ENCODE measurements at regions not wholly inside any gene's neighbourhood (a gene's known extent, or its start where the extent isn't known, plus 50 kb on each side); places are given as distances from the start of the nearest gene placed in this dataset.
"Not testable (repeated sequence)": the region's sequence is repeated elsewhere in the genome, so short reads cannot be mapped to it uniquely, and the experiment has no call there.

GRCh38 chr7:4606797-4607196 lies 75.3 kb upstream of the FOXK1 start:
- H3K9me3 ChIP-seq (ENCODE audit: low read depth), result no peaks in the 10 kb centered on the region
- no peaks in the 10 kb centered on the region for H3K4me1 ChIP-seq (ENCODE audit: insufficient read depth)
- no peak overlapping the region for H2AFZ ChIP-seq
- no peaks in the 10 kb centered on the region for H3K9me2 ChIP-seq (replicated peaks; ENCODE audit: insufficient read depth)
- no peak overlapping the region for H3K4me3 ChIP-seq
- H3K4me2 ChIP-seq, result no peak overlapping the region
- TF ChIP-seq CTCF (IDR thresholded peaks at IDR 0.05; ENCODE audit: poor library complexity) (no peak), EZH2phosphoT487 (IDR thresholded peaks at IDR 0.05; ENCODE audit: low read depth, severe bottlenecking, unreplicated experiment) (no peak), EZH2 (IDR thresholded peaks at IDR 0.05; ENCODE audit: borderline replicate concordance) (no peak)
- no peaks in the 10 kb centered on the region for H3K79me2 ChIP-seq
- WGBS (ENCODE audit: low lambda C conversion rate, missing lambda C conversion rate), result 87% methylated on average over 10 of the region's 10 CpGs
- DNase-seq (ENCODE audit: low spot score), result no peak
- H3K36me3 ChIP-seq (replicated peaks; ENCODE audit: insufficient read depth, low read depth), result no peaks in the 10 kb centered on the region
- no peaks in the 10 kb centered on the region for H4K20me1 ChIP-seq (ENCODE audit: insufficient read depth, poor library complexity, severe bottlenecking)
- H3K27me3 ChIP-seq, result no peaks in the 10 kb centered on the region
- no peak overlapping the region for H3K27ac ChIP-seq

- H3K27me3 ChIP-seq, result no peaks in the 10 kb centered on the region
- H2AFZ ChIP-seq, result no peak overlapping the region
- H3K9me2 ChIP-seq (replicated peaks; ENCODE audit: insufficient read depth), result no peaks in the 10 kb centered on the region
- H3K4me3 ChIP-seq, result no peak overlapping the region
- H3K36me3 ChIP-seq (replicated peaks; ENCODE audit: insufficient read depth, low read depth), result no peaks in the 10 kb centered on the region
- WGBS (ENCODE audit: low lambda C conversion rate, missing lambda C conversion rate), result 90% methylated on average over 14 of the region's 14 CpGs
- no peak for TF ChIP-seq EZH2phosphoT487 (IDR thresholded peaks at IDR 0.05; ENCODE audit: low read depth, severe bottlenecking, unreplicated experiment)
- no peak for TF ChIP-seq EZH2 (IDR thresholded peaks at IDR 0.05; ENCODE audit: borderline replicate concordance)
- no peak for TF ChIP-seq CTCF (IDR thresholded peaks at IDR 0.05; ENCODE audit: poor library complexity)
- H3K27ac ChIP-seq, result no peak overlapping the region
- no peaks in the 10 kb centered on the region for H3K79me2 ChIP-seq
- no peak overlapping the region for H3K4me2 ChIP-seq
- no peaks in the 10 kb centered on the region for H3K4me1 ChIP-seq (ENCODE audit: insufficient read depth)
- no peak for DNase-seq (ENCODE audit: low spot score)
- no peaks in the 10 kb centered on the region for H4K20me1 ChIP-seq (ENCODE audit: insufficient read depth, poor library complexity, severe bottlenecking)
- no peaks in the 10 kb centered on the region for H3K9me3 ChIP-seq (ENCODE audit: low read depth)
Measured at GRCh38 chr7:4607311-4607729, 74.8 kb upstream of the FOXK1 start.

DNA sequence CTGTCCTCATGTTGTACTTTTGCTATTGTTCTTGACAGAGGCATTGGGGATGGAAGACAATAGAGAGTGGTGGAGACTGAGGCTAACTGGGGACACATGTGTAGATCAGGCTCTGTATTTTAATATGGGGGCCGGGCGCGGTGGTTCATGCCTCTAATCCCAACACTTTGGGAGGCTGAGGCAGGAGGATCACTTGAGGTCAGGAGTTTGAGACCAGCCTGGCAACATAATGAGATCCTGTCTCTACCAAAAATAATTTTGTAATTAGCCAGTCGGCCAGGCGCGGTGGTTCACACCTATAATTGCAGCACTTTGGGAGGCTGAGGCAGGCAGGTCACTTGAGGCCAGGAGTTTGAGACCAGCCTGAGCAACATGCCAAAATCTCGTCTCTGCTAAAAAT lies 72.5 kb upstream of the FOXK1 start:
- not testable (repeated sequence) for H3K27me3 ChIP-seq; H3K4me2 ChIP-seq; H3K9me3 ChIP-seq (ENCODE audit: low read depth); H4K20me1 ChIP-seq (ENCODE audit: insufficient read depth, poor library complexity, severe bottlenecking); H3K27ac ChIP-seq; H2AFZ ChIP-seq; DNase-seq (ENCODE audit: low spot score); H3K9me2 ChIP-seq (replicated peaks; ENCODE audit: insufficient read depth); H3K79me2 ChIP-seq; H3K36me3 ChIP-seq (replicated peaks; ENCODE audit: insufficient read depth, low read depth); H3K4me3 ChIP-seq
- H3K4me1 ChIP-seq (ENCODE audit: insufficient read depth), result peaks cover 11% of the 10 kb centered on the region
- WGBS (ENCODE audit: low lambda C conversion rate, missing lambda C conversion rate), result 97% methylated on average over 7 of the region's 7 CpGs

DNA sequence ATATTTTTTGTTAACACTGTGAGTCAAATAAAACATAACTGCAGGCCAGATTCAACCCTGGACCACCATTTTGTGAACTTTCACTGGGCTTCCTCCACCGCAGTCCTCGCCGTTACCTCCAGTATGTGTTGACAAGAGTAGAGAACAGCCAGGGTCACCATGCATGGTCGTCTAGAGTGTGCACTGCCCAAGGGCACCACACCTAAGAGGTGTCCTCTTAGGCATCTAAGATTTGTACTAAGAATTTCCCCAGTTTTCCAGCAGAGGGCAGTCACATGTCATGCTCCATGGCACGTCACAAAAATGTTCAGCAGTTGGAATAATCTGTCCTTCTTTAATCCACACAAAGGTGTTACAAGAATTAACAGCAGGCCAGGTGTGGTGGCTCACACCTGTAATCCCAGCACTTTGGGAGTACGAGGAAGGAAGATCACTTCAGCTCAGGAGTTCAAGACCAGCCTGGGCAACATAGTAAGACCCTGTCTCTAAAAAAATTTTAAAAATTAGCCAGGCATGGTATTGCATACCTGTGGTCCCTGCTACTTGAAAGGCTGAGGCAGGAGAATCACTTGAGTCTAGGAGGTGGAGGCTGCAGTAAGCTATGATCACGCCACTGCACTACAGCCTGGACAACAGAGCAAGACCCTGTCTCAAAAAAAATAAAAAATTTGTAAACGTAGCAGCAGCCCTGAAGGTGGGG lies 71.2 kb upstream of the FOXK1 start:
- H4K20me1 ChIP-seq (ENCODE audit: insufficient read depth, poor library complexity, severe bottlenecking), result no peaks in the 10 kb centered on the region
- no peak overlapping the region for H3K4me2 ChIP-seq
- TF ChIP-seq EZH2phosphoT487 (IDR thresholded peaks at IDR 0.05; ENCODE audit: low read depth, severe bottlenecking, unreplicated experiment) (no peak), CTCF (IDR thresholded peaks at IDR 0.05; ENCODE audit: poor library complexity) (peak; percentile 83)
- no peaks in the 10 kb centered on the region for H3K9me2 ChIP-seq (replicated peaks; ENCODE audit: insufficient read depth)
- WGBS (ENCODE audit: low lambda C conversion rate, missing lambda C conversion rate), result 48% methylated on average over 8 of the region's 8 CpGs
- H3K4me3 ChIP-seq, result no peak overlapping the region
- peaks cover 11% of the 10 kb centered on the region for H3K4me1 ChIP-seq (ENCODE audit: insufficient read depth)
- no peak overlapping the region for H3K27ac ChIP-seq
- H3K79me2 ChIP-seq, result no peaks in the 10 kb centered on the region
- no peaks in the 10 kb centered on the region for H3K36me3 ChIP-seq (replicated peaks; ENCODE audit: insufficient read depth, low read depth)
- no peaks in the 10 kb centered on the region for H3K9me3 ChIP-seq (ENCODE audit: low read depth)
- peak; percentile 81 for DNase-seq (ENCODE audit: low spot score)
- no peak overlapping the region for H2AFZ ChIP-seq
- no peaks in the 10 kb centered on the region for H3K27me3 ChIP-seq
